ENCODE measurements at regions not wholly inside any gene's neighbourhood (a gene's known extent, or its start where the extent isn't known, plus 50 kb on each side); places are given as distances from the start of the nearest gene placed in this dataset.
"Not testable (repeated sequence)": the region's sequence is repeated elsewhere in the genome, so short reads cannot be mapped to it uniquely, and the experiment has no call there.

- no peak for DNase-seq (ENCODE audit: low read depth)
Measured at GRCh38 chr4:24208691-24209090, 318.8 kb upstream of the PPARGC1A start.

GRCh38 chr4:24204708-24205107, 314.9 kb upstream of the PPARGC1A start:
- not testable (repeated sequence) for DNase-seq (ENCODE audit: low read depth)

GRCh38 chr4:24203926-24204325, 314.1 kb upstream of the PPARGC1A start:
- no peak for DNase-seq (ENCODE audit: low read depth)

- no peak for DNase-seq (ENCODE audit: low read depth)
Measured at GRCh38 chr4:24202579-24202978, 312.7 kb upstream of the PPARGC1A start.

GRCh38 chr4:24197955-24198354, 308.1 kb upstream of the PPARGC1A start:
- DNase-seq (ENCODE audit: low read depth): no peak

- no peak for DNase-seq (ENCODE audit: low read depth)
Measured at GRCh38 chr4:24196785-24197184, 306.9 kb upstream of the PPARGC1A start.

GRCh38 chr4:24195991-24196736, 306.3 kb upstream of the PPARGC1A start:
- no peak for DNase-seq (ENCODE audit: low read depth)

GRCh38 chr4:24192018-24192641, 302.3 kb upstream of the PPARGC1A start:
- no peak for DNase-seq (ENCODE audit: low read depth)

GRCh38 chr4:24190761-24191695, 301.2 kb upstream of the PPARGC1A start:
- DNase-seq (ENCODE audit: low read depth): no peak

- no peak for DNase-seq (ENCODE audit: low read depth)
Measured at GRCh38 chr4:24188459-24188858, 298.6 kb upstream of the PPARGC1A start.

- DNase-seq (ENCODE audit: low read depth): no peak
Measured at GRCh38 chr4:24186466-24186865, 296.6 kb upstream of the PPARGC1A start.

- DNase-seq (ENCODE audit: low read depth): no peak
Measured at GRCh38 chr4:24181005-24181404, 291.2 kb upstream of the PPARGC1A start.

GRCh38 chr4:24180586-24180985, 290.7 kb upstream of the PPARGC1A start:
- DNase-seq (ENCODE audit: low read depth): no peak

GRCh38 chr4:24179201-24179840, 289.5 kb upstream of the PPARGC1A start:
- no peak for DNase-seq (ENCODE audit: low read depth)

- DNase-seq (ENCODE audit: low read depth): not testable (repeated sequence)
Measured at GRCh38 chr4:24177443-24177842, 287.6 kb upstream of the PPARGC1A start.

- no peak for DNase-seq (ENCODE audit: low read depth)
Measured at GRCh38 chr4:24175707-24176106, 285.9 kb upstream of the PPARGC1A start.

- no peak for DNase-seq (ENCODE audit: low read depth)
Measured at GRCh38 chr4:24174602-24175001, 284.8 kb upstream of the PPARGC1A start.

- DNase-seq (ENCODE audit: low read depth): no peak
Measured at GRCh38 chr4:24172406-24172805, 282.6 kb upstream of the PPARGC1A start.

- DNase-seq (ENCODE audit: low read depth): no peak
Measured at GRCh38 chr4:24169956-24170355, 280.1 kb upstream of the PPARGC1A start.

GRCh38 chr4:24168658-24169057, 278.8 kb upstream of the PPARGC1A start:
- DNase-seq (ENCODE audit: low read depth): no peak

- DNase-seq (ENCODE audit: low read depth): no peak
Measured at GRCh38 chr4:24166501-24166900, 276.7 kb upstream of the PPARGC1A start.

GRCh38 chr4:24164797-24165196, 274.9 kb upstream of the PPARGC1A start:
- no peak for DNase-seq (ENCODE audit: low read depth)
